Keratinocyte (primary cell): ENCODE measurements at regions not wholly inside any gene's neighbourhood (a gene's known extent, or its start where the extent isn't known, plus 50 kb on each side); places are given as distances from the start of the nearest gene placed in this dataset.

Experiments
- DNase-seq: peaks from one replicate; pipeline ENCODE4 v3.0.0-alpha.2; 2011; ENCODE audit warnings: low read depth, missing footprints, low spot score
- FAIRE-seq: peaks from 2 replicates; lab custom pipeline; 2011; peaks lifted over from hg19 to GRCh38; lab: Jason Lieb, UNC
- H2AFZ ChIP-seq: 2 replicates; pipeline ENCODE4 v1.6.0; 2012; ENCODE audit warnings: low read length, control low read depth, inconsistent platforms; ENCODE audit not compliant: control insufficient read depth
- H3K27ac ChIP-seq: 2 replicates; pipeline ENCODE4 v1.5.1; 2011; ENCODE audit warnings: low read length; ENCODE audit not compliant: control insufficient read depth, insufficient read depth
- H3K27me3 ChIP-seq: 3 replicates; pipeline ENCODE4 v1.6.0; 2011; ENCODE audit warnings: low read length; ENCODE audit not compliant: control insufficient read depth, insufficient read depth; ENCODE audit errors: extremely low read depth
- H3K36me3 ChIP-seq, 2 experiments: 2 replicates in 1 of 2; 3 replicates in 1 of 2; pipeline ENCODE4 v1.5.1; 2011; ENCODE audit warnings: low read length in 2 of 2, mild to moderate bottlenecking in 1 of 2; ENCODE audit not compliant: control insufficient read depth in 2 of 2, insufficient read depth in 2 of 2; ENCODE audit errors: extremely low read depth in 1 of 2
- H3K4me1 ChIP-seq: 3 replicates; pipeline ENCODE4 v1.5.1; 2011; ENCODE audit warnings: low read length; ENCODE audit not compliant: control insufficient read depth, insufficient read depth; ENCODE audit errors: extremely low read depth
- H3K4me2 ChIP-seq: 3 replicates; pipeline ENCODE4 v1.6.0; 2011; ENCODE audit warnings: low read depth, low read length; ENCODE audit not compliant: control insufficient read depth, insufficient read depth; ENCODE audit errors: extremely low read depth
- H3K4me3 ChIP-seq, 3 experiments: fragments of 200-600 bp in 1 of 3; sonication (generic) in 1 of 3; 2 replicates in 2 of 3; 3 replicates in 1 of 3; pipeline ENCODE4 v1.5.1; 2011 to 2016; ENCODE audit warnings: low read length in 3 of 3, mild to moderate bottlenecking in 3 of 3, control low read depth in 2 of 3, inconsistent platforms in 1 of 3, low read depth in 1 of 3, mixed read lengths in 1 of 3, mixed run types in 1 of 3, moderate library complexity in 1 of 3; ENCODE audit not compliant: control insufficient read depth in 2 of 3, insufficient read depth in 2 of 3; ENCODE audit errors: extremely low read depth in 1 of 3
- H3K79me2 ChIP-seq: 2 replicates; pipeline ENCODE4 v1.6.0; 2012; ENCODE audit warnings: low read length; ENCODE audit not compliant: control insufficient read depth, insufficient read depth
- H3K9ac ChIP-seq: 3 replicates; pipeline ENCODE4 v1.6.0; 2011; ENCODE audit warnings: low read length; ENCODE audit not compliant: control insufficient read depth, insufficient read depth; ENCODE audit errors: extremely low read depth
- H3K9me1 ChIP-seq: 3 replicates; pipeline ENCODE4 v1.6.0; 2011; ENCODE audit warnings: low read length; ENCODE audit not compliant: control insufficient read depth, insufficient read depth; ENCODE audit errors: extremely low read depth
- H3K9me3 ChIP-seq: 2 replicates; pipeline ENCODE4 v1.5.1; 2012; ENCODE audit warnings: low read depth, low read length; ENCODE audit not compliant: control insufficient read depth
- H4K20me1 ChIP-seq: 3 replicates; pipeline ENCODE4 v1.6.0; 2011; ENCODE audit warnings: low read length; ENCODE audit not compliant: control insufficient read depth, insufficient read depth; ENCODE audit errors: extremely low read depth
- EZH2 ChIP-seq: IDR thresholded peaks from one replicate; pipeline ENCODE4 v1.6.1; 2012; ENCODE audit warnings: inconsistent platforms, mild to moderate bottlenecking, low read length, moderate library complexity
- dilution Hi-C: fragments of 300-500 bp; cut with MboI; formaldehyde crosslinking; loops from one replicate; pipeline ENCODE4 v1.7.0; 2020; ENCODE audit warnings: low sequenced_read_pairs; ENCODE audit not compliant: extremely low pct_ligation_motif_present
- TF ChIP-seq, protein P1 (sequence below), 3 experiments: IDR thresholded peaks in 1 of 3; conservative IDR thresholded peaks in 1 of 3; optimal IDR thresholded peaks in 1 of 3; 2 replicates in 2 of 3; 3 replicates in 1 of 3; pipeline versions ENCODE3 to v1.5.1; 2011; ENCODE audit warnings: low read length in 3 of 3, mild to moderate bottlenecking in 3 of 3, moderate library complexity in 2 of 3, control low read depth in 1 of 3, inconsistent platforms in 1 of 3; ENCODE audit not compliant: insufficient read depth in 2 of 3; ENCODE audit errors: extremely low read depth in 1 of 3

DNA sequence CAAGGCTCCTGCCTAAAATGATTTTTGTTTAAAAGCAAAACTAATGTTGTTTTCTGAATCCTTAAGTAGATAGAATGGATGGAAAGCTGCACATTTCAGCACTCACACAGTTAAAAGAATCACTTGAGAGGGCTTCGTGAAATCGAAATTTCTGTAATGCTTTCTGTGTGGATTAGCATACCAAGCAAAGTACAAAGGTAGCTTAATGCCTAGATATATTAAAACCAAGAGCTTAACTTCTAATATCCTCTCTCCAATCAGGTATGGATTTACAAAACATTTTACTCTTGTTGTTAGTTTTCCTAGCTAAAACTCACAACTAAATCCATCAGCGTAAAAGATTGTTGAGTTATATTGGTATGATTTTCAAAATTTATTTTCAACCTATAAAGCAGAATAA is 378.8 kb upstream of the PRMT6 start:
- Histone ChIP-seq H3K9ac (no peak overlapping the region), H3K4me3 (no peak overlapping the region), H3K4me2 (no peak overlapping the region), H3K79me2 (no peaks in the 10 kb centered on the region), H3K4me1 (no peaks in the 10 kb centered on the region), H3K9me3 (no peaks in the 10 kb centered on the region), H3K36me3 (no peaks in the 10 kb centered on the region), H3K27me3 (no peaks in the 10 kb centered on the region), H3K9me1 (no peaks in the 10 kb centered on the region), H2AFZ (no peak overlapping the region), H4K20me1 (no peaks in the 10 kb centered on the region), H3K27ac (no peak overlapping the region)
- FAIRE-seq, result no peak
- dilution Hi-C loops, result no loop called here
- TF ChIP-seq, protein P1, sequence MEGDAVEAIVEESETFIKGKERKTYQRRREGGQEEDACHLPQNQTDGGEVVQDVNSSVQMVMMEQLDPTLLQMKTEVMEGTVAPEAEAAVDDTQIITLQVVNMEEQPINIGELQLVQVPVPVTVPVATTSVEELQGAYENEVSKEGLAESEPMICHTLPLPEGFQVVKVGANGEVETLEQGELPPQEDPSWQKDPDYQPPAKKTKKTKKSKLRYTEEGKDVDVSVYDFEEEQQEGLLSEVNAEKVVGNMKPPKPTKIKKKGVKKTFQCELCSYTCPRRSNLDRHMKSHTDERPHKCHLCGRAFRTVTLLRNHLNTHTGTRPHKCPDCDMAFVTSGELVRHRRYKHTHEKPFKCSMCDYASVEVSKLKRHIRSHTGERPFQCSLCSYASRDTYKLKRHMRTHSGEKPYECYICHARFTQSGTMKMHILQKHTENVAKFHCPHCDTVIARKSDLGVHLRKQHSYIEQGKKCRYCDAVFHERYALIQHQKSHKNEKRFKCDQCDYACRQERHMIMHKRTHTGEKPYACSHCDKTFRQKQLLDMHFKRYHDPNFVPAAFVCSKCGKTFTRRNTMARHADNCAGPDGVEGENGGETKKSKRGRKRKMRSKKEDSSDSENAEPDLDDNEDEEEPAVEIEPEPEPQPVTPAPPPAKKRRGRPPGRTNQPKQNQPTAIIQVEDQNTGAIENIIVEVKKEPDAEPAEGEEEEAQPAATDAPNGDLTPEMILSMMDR (optimal IDR thresholded peaks at IDR 0.05 in 1 of 3, IDR thresholded peaks at IDR 0.05 in 1 of 3, conservative IDR thresholded peaks at IDR 0.05 in 1 of 3; ENCODE audit: extremely low read depth in 1 of 3, insufficient read depth in 2 of 3, low read length in 3 of 3), result no peak
- no peak for TF ChIP-seq EZH2
- DNase-seq, result no peak

GRCh38 chr1:106678279-106679050 is 378.0 kb upstream of the PRMT6 start:
- no peaks in the 10 kb centered on the region for H3K27me3 ChIP-seq
- no peaks in the 10 kb centered on the region for H3K36me3 ChIP-seq
- H3K27ac ChIP-seq, result no peak overlapping the region
- H4K20me1 ChIP-seq, result no peaks in the 10 kb centered on the region
- H3K9me1 ChIP-seq, result no peaks in the 10 kb centered on the region
- no peak overlapping the region for H3K4me2 ChIP-seq
- no peak overlapping the region for H3K4me3 ChIP-seq
- TF ChIP-seq, protein P1 (optimal IDR thresholded peaks at IDR 0.05 in 1 of 3, IDR thresholded peaks at IDR 0.05 in 1 of 3, conservative IDR thresholded peaks at IDR 0.05 in 1 of 3; ENCODE audit: extremely low read depth in 1 of 3, insufficient read depth in 2 of 3, low read length in 3 of 3), result no peak
- H3K79me2 ChIP-seq, result no peaks in the 10 kb centered on the region
- no peaks in the 10 kb centered on the region for H3K9me3 ChIP-seq
- no peaks in the 10 kb centered on the region for H3K4me1 ChIP-seq
- DNase-seq (no peak), FAIRE-seq (no peak)
- dilution Hi-C loops, result no loop called here
- no peak overlapping the region for H3K9ac ChIP-seq
- H2AFZ ChIP-seq, result no peak overlapping the region
